GM10266 (cell line): ENCODE measurements at regions not wholly inside any gene's neighbourhood (a gene's known extent, or its start where the extent isn't known, plus 50 kb on each side); places are given as distances from the start of the nearest gene placed in this dataset.

Source experiments
- DNase-seq: peaks from one replicate; pipeline ENCODE4 v3.0.0; 2012; ENCODE audit errors: extremely low spot score
- TF ChIP-seq, protein P1 (sequence below): IDR thresholded peaks from 2 replicates; pipeline ENCODE4 v1.5.1; 2012; ENCODE audit warnings: mild to moderate bottlenecking, low read depth; ENCODE audit not compliant: control insufficient read depth, insufficient read depth; ENCODE audit errors: missing control alignments

DNA sequence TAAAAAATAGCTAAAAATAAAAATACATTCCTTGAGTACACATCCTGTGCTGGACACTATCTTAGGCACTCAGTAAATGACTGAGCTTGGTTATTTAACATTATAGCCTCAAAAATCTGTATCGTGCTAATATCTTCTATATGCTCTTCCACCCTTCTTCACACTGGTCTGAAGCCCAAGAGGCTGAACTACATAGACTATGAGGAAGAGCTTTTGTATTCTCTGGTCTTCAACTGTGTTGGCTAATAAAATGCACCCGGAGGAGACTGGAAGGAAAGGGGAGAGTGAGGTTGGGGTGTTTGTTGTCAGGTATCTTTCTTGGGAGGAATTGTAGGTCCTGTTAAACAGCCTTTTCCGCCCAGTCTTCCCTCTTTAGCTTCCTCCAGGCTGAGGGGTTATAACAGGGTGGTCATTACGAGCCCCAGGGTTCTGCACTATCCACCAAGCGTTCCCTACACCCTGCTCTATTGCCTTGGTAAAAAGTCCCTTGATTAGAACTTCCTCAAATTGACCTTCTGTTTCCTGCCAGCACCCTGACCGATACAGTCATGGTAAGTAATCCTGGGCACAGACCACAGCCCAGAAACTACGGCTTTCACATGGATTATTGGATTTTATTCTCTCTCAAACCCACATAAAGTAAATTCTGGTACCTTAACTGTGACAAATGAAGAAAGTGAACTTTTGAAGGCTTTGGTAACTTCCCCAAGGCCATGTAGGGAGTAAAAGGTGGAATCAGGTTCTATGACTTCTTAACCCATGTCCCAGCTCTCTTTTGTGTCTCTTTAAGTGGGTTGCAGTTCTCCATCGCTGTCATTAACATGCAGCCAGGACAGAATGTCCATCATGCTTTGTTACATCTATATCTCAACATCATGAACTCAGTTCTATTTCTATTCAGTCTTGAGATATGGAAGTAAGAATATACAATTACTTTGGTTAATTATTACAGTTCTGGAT is 71.3 kb downstream of the PTHLH start:
- TF ChIP-seq, protein P1, sequence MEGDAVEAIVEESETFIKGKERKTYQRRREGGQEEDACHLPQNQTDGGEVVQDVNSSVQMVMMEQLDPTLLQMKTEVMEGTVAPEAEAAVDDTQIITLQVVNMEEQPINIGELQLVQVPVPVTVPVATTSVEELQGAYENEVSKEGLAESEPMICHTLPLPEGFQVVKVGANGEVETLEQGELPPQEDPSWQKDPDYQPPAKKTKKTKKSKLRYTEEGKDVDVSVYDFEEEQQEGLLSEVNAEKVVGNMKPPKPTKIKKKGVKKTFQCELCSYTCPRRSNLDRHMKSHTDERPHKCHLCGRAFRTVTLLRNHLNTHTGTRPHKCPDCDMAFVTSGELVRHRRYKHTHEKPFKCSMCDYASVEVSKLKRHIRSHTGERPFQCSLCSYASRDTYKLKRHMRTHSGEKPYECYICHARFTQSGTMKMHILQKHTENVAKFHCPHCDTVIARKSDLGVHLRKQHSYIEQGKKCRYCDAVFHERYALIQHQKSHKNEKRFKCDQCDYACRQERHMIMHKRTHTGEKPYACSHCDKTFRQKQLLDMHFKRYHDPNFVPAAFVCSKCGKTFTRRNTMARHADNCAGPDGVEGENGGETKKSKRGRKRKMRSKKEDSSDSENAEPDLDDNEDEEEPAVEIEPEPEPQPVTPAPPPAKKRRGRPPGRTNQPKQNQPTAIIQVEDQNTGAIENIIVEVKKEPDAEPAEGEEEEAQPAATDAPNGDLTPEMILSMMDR, result no peak
- no peak for DNase-seq

DNA sequence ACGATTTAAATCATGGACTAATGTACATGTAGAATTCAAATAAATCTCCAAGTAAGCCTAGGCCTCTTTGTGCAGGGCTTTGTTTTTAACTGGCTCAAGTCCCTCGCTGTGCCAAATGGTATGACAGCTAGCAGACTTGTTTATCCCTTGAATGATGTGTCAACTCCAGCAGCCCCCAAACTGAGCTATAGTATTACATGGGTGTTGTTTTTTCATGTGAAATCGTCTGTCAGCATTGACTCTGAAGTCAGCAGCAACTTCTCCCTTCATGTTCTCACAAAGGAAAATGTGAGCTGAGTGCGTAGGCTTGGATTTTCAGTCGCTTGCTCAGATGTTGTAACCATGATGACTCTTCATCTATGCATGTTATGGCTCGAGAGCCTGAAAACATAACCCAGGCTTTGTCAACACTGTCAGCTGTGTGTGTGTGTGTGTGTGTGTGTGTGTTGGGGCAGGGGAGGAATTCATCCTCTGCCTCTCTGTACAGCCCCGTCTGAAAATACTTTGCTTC is 73.3 kb downstream of the PTHLH start:
- TF ChIP-seq, protein P1, result no peak
- DNase-seq, result no peak

DNA sequence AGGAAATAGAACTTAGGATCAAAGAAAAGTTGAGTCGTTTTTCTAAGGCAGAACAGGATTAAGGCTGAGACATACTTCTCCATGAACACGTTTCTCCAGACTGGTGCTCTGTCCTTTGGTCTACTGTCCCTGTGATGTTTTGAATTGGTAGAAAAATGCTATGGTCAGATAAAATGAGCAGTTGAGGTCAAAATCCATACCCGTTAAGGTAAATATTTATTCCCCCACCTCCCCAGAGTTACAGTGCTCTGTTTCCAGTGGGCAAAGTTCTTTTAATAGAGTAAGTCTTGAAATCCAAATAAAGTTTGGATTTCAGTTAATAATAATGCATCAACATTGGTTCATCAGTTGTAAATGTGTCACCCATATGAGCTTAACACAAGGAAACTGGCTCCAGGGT is 74.5 kb downstream of the PTHLH start:
- TF ChIP-seq, protein P1, result no peak
- DNase-seq, result no peak

DNA sequence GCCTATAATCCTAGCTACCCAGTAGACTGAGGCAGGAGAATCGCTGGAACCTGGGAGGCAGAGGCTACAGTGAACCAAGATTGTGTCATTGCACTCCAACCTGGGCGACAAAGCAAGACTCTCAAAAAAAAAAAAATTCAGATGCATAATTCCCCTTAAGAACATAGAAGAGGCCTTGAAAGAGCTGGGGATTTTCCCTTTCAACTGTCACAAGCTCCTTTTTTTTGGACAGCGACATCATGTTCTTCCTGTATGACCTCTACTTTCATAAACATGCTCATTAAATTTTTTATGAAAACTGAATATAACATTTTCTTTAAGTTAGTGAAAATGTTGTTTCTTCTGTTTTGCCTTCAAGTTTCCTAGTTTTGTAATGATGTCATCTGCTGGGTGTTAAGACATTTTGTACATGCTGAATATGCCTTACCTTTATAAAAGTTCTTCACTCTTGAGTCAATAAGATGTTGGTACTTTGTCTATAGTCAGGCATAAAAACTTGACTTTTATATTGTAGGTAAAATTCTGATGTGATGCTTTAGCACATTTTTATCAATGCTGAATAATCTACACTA is 76.0 kb downstream of the PTHLH start:
- TF ChIP-seq, protein P1, result no peak
- peak; percentile 30 for DNase-seq

DNA sequence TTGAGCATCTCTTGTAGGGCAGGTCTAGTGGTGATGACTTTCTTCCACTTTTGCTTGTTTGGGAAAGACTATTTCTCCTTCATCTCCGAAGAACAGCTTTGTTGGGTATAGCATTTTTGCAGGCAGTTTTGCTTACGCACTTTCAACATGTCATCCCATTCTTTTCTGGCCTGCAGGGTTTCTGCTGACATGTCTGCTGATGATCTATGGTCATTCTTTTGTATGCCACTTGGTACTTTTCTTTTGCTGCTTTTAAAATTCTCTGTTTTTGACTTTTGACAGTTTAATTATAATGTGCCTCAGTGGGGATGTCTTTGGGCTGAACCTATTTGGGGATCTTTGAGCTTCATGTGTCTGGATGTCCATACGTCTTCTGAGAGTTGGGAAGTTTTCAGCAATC is 78.2 kb downstream of the PTHLH start:
- TF ChIP-seq, protein P1, result no peak

DNA sequence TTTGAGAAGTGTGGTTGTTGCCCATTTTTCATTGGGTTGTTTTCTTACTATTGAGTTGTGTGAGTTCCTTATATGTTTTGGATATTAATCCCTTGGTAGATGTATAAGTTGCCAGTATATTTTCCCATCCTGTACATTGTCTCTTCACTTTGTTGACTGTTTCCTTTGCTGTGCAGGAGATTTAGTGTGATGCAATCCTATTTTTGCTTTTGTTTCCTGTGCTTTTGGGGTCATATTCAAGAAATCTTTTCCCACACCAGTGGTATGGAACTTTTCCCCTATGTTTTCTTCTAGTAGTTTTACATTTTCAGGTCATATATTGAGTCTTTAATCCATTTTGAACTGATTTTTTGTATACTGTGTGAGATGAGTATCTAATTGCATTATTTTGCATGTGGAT is 92.8 kb downstream of the PTHLH start:
- TF ChIP-seq, protein P1, result no peak
- no peak for DNase-seq

More for the DNA sequence above, 78.2 kb downstream of the PTHLH start:
- no peak for DNase-seq

DNA sequence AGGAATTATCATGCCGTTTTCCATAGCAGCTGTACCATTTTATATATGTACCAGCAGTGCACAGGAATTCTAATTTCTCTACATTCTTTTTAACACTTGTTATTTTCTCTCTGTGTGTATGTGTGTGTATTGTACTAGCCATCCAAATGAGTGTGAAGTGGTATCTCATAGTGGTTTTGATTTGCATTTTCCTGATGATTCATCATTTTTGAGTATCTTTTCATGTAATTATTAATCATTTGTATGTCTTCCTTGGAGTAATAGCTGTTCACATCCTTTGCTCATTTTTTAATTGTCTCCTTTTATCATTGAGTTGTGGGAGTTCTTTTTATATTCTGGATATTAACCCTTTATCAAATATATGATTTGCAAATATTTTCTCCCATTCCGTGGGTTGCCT is 95.6 kb upstream of the MANSC4 start:
- no peak for DNase-seq
- TF ChIP-seq, protein P1, result no peak
